HEK293 (cell line): ENCODE measurements at regions not wholly inside any gene's neighbourhood (a gene's known extent, or its start where the extent isn't known, plus 50 kb on each side); places are given as distances from the start of the nearest gene placed in this dataset.

ENCODE experiments used
- CTCF ChIA-PET: fragments of 350-600 bp; formaldehyde crosslinking; extraction: SDS; loops from one replicate; lab custom pipeline; 2021; ENCODE audit warnings: antibody characterized with exemption; lab: Yijun Ruan, JAX
- POLR2A ChIA-PET: fragments of 300-600 bp; formaldehyde crosslinking; extraction: SDS; loops from one replicate; lab custom pipeline; 2020; ENCODE audit warnings: antibody characterized with exemption, inconsistent platforms; lab: Yijun Ruan, JAX
- H3K27ac ChIP-seq: fragments of 200-500 bp; sonication (Bioruptor generic); 2 replicates; pipeline ENCODE4 v1.5.1; 2014; ENCODE audit warnings: low read depth, low read length, control low read depth, inconsistent platforms; ENCODE audit errors: extremely low read depth
- H3K36me3 ChIP-seq, 2 experiments: fragments of 200-500 bp in 1 of 2; sonication (Bioruptor generic) in 1 of 2; 1 replicate in 1 of 2; 2 replicates in 1 of 2; pipeline ENCODE4 v1.5.1; 2014 to 2017; ENCODE audit warnings: inconsistent platforms in 2 of 2, low read length in 2 of 2; ENCODE audit not compliant: control insufficient read depth in 2 of 2, insufficient read depth in 1 of 2
- H3K4me1 ChIP-seq: fragments of 200-500 bp; sonication (Bioruptor generic); 2 replicates; pipeline ENCODE4 v1.5.1; 2014; ENCODE audit warnings: mild to moderate bottlenecking, low read length, inconsistent platforms; ENCODE audit not compliant: control insufficient read depth, insufficient read depth
- H3K4me3 ChIP-seq: 2 replicates; pipeline ENCODE4 v1.5.1; 2011; ENCODE audit warnings: low read depth, mild to moderate bottlenecking, control low read depth, low read length, moderate library complexity
- H3K9me3 ChIP-seq: fragments of 200-500 bp; sonication (Bioruptor generic); 2 replicates; pipeline ENCODE4 v1.5.1; 2014; ENCODE audit warnings: low read depth, low read length, inconsistent platforms; ENCODE audit not compliant: control insufficient read depth, insufficient read depth
- ATF2 ChIP-seq: fragments of 450-650 bp; formaldehyde crosslinking; IDR thresholded peaks from 2 replicates; pipeline ENCODE4 v1.5.1; 2016; ENCODE audit warnings: missing biosample characterization, missing genetic modification characterization, low read depth
- BCL11B ChIP-seq: fragments of 450-650 bp; formaldehyde crosslinking; IDR thresholded peaks from 2 replicates; pipeline ENCODE4 v1.5.1; 2016; ENCODE audit warnings: low read depth, missing biosample characterization, missing genetic modification characterization
- OVOL3 ChIP-seq: fragments of 450-650 bp; formaldehyde crosslinking; IDR thresholded peaks from 2 replicates; pipeline ENCODE4 v1.5.1; 2016; ENCODE audit warnings: missing biosample characterization, missing genetic modification characterization
- SP7 ChIP-seq: fragments of 450-650 bp; formaldehyde crosslinking; IDR thresholded peaks from 2 replicates; pipeline ENCODE4 v1.5.1; 2016; ENCODE audit warnings: missing biosample characterization, missing genetic modification characterization
- ZBTB20 ChIP-seq: fragments of 450-650 bp; formaldehyde crosslinking; IDR thresholded peaks from 2 replicates; pipeline ENCODE4 v1.5.1; 2016; ENCODE audit warnings: missing biosample characterization, missing genetic modification characterization
- ZIC2 ChIP-seq: fragments of 450-650 bp; formaldehyde crosslinking; IDR thresholded peaks from 2 replicates; pipeline ENCODE4 v1.5.1; 2016; ENCODE audit warnings: missing biosample characterization, missing genetic modification characterization
- ZNF133 ChIP-seq: fragments of 450-650 bp; formaldehyde crosslinking; IDR thresholded peaks from 2 replicates; pipeline ENCODE4 v1.5.1; 2016; ENCODE audit warnings: missing biosample characterization, missing genetic modification characterization
- ZNF146 ChIP-seq: fragments of 450-650 bp; formaldehyde crosslinking; IDR thresholded peaks from 2 replicates; pipeline ENCODE4 v1.5.1; 2016; ENCODE audit warnings: missing biosample characterization, missing genetic modification characterization
- ZNF157 ChIP-seq: fragments of 450-650 bp; formaldehyde crosslinking; IDR thresholded peaks from 2 replicates; pipeline ENCODE4 v1.5.1; 2016; ENCODE audit warnings: missing biosample characterization, missing genetic modification characterization
- ZNF16 ChIP-seq: fragments of 450-650 bp; formaldehyde crosslinking; IDR thresholded peaks from 2 replicates; pipeline ENCODE4 v1.5.1; 2016; ENCODE audit warnings: low read depth, missing biosample characterization, missing genetic modification characterization
- ZNF19 ChIP-seq: fragments of 450-650 bp; formaldehyde crosslinking; IDR thresholded peaks from 2 replicates; pipeline ENCODE4; 2016; ENCODE audit warnings: missing biosample characterization, missing genetic modification characterization, low read depth
- ZNF2 ChIP-seq: fragments of 450-650 bp; formaldehyde crosslinking; IDR thresholded peaks from 2 replicates; pipeline ENCODE4 v1.5.1; 2016; ENCODE audit warnings: missing biosample characterization, missing genetic modification characterization
- ZNF239 ChIP-seq: fragments of 450-650 bp; formaldehyde crosslinking; IDR thresholded peaks from 2 replicates; pipeline ENCODE4 v1.5.1; 2016; ENCODE audit warnings: missing biosample characterization, missing genetic modification characterization
- ZNF311 ChIP-seq: fragments of 450-650 bp; formaldehyde crosslinking; IDR thresholded peaks from 2 replicates; pipeline ENCODE4 v1.5.1; 2017; ENCODE audit warnings: missing biosample characterization, missing genetic modification characterization, borderline replicate concordance
- ZNF513 ChIP-seq: fragments of 450-650 bp; IDR thresholded peaks from 2 replicates; pipeline ENCODE4 v1.5.1; 2018; ENCODE audit warnings: missing biosample characterization, missing genetic modification characterization
- ZNF561 ChIP-seq: fragments of 450-650 bp; IDR thresholded peaks from 2 replicates; pipeline ENCODE4 v1.5.1; 2018; ENCODE audit warnings: missing biosample characterization, missing genetic modification characterization, borderline replicate concordance
- ZNF600 ChIP-seq: fragments of 450-650 bp; formaldehyde crosslinking; IDR thresholded peaks from 2 replicates; pipeline ENCODE4 v1.5.1; 2016; ENCODE audit warnings: missing biosample characterization, missing genetic modification characterization
- ZNF76 ChIP-seq: fragments of 450-650 bp; formaldehyde crosslinking; IDR thresholded peaks from 2 replicates; pipeline ENCODE4; 2016; ENCODE audit warnings: low read depth, missing biosample characterization, missing genetic modification characterization, borderline replicate concordance
- TF ChIP-seq, protein P1 (sequence below): fragments of 450-650 bp; formaldehyde crosslinking; IDR thresholded peaks from 2 replicates; pipeline ENCODE4 v1.5.1; 2017; ENCODE audit warnings: missing biosample characterization, missing genetic modification characterization
- TF ChIP-seq, protein P2 (sequence below): fragments of 450-650 bp; IDR thresholded peaks from 2 replicates; pipeline ENCODE4 v1.5.1; 2018; ENCODE audit warnings: missing biosample characterization, mild to moderate bottlenecking, missing genetic modification characterization

- POLR2A ChIA-PET = no interaction called here
- H3K36me3 ChIP-seq = no peaks in the 10 kb centered on the region
- CTCF ChIA-PET = interaction anchor here (0.6 to 1.8 kb wide), 9 partner anchors 11 to 759 kb away, joined by 3 to 6 read pairs (median 3); no protein-coding TSS in a partner anchor
- H3K9me3 ChIP-seq = no peaks in the 10 kb centered on the region
- no peak overlapping the region for H3K27ac ChIP-seq
- no peaks in the 10 kb centered on the region for H3K4me1 ChIP-seq
- no peak overlapping the region for H3K4me3 ChIP-seq
- TF ChIP-seq BCL11B (tag by site-specific recombination) = no peak
- TF ChIP-seq ZIC2 (tag by site-specific recombination) = no peak
- TF ChIP-seq ZNF157 = no peak
- no peak for TF ChIP-seq ZNF600 (tag by site-specific recombination)
- no peak for TF ChIP-seq SP7 (tag by site-specific recombination)
- no peak for TF ChIP-seq ZNF2 (tag by site-specific recombination)
- no peak for TF ChIP-seq OVOL3 (tag by site-specific recombination)
Measured at GRCh38 chr6:76697585-76697984, 625.1 kb upstream of the IMPG1 start.

DNA sequence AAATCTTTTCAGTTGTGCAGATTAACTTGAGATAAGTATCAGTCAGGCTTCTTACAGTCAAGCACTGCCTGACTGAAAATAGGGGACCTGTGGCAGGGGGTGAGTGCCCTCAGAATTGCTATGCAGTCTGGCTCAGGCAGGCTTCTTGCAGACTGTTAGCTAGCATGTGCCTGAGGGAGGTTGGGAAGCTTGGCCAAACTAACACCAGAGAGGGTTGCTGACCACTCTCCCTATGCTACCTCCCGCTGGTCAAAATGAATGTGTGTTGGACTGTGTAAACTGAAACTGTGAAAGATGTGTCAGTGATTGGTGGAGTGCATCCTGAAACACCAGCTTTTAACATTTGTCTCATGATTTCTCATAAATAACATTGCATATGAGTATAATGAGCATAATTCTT is 622.3 kb upstream of the IMPG1 start:
- no peaks in the 10 kb centered on the region for H3K36me3 ChIP-seq
- no peaks in the 10 kb centered on the region for H3K4me1 ChIP-seq
- TF ChIP-seq ZNF311 (tag by site-specific recombination) (no peak), ZNF513 (tag by site-specific recombination) (no peak), ZNF146 (tag by site-specific recombination) (no peak), ZNF76 (tag by site-specific recombination) (no peak), ZBTB20 (no peak), ZNF19 (tag by site-specific recombination) (no peak), ZNF239 (tag by site-specific recombination) (no peak), ZNF561 (tag by site-specific recombination) (no peak)
- TF ChIP-seq, protein P1, sequence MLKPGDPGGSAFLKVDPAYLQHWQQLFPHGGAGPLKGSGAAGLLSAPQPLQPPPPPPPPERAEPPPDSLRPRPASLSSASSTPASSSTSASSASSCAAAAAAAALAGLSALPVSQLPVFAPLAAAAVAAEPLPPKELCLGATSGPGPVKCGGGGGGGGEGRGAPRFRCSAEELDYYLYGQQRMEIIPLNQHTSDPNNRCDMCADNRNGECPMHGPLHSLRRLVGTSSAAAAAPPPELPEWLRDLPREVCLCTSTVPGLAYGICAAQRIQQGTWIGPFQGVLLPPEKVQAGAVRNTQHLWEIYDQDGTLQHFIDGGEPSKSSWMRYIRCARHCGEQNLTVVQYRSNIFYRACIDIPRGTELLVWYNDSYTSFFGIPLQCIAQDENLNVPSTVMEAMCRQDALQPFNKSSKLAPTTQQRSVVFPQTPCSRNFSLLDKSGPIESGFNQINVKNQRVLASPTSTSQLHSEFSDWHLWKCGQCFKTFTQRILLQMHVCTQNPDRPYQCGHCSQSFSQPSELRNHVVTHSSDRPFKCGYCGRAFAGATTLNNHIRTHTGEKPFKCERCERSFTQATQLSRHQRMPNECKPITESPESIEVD (tag by site-specific recombination) = no peak
- ChIA-PET POLR2A (no interaction called here), CTCF (interaction anchor here (0.6 kb wide), 1 partner anchor 9 kb away, joined by 3 read pairs; no protein-coding TSS in a partner anchor)
- no peaks in the 10 kb centered on the region for H3K9me3 ChIP-seq
- H3K27ac ChIP-seq = no peak overlapping the region
- H3K4me3 ChIP-seq = no peak overlapping the region

GRCh38 chr6:76684875-76685274 is 612.4 kb upstream of the IMPG1 start:
- CTCF ChIA-PET = interaction anchor here (0.7 to 2.5 kb wide), 4 partner anchors 26 to 780 kb away, joined by 3 to 7 read pairs (median 3); no protein-coding TSS in a partner anchor
- TF ChIP-seq ATF2 (tag by site-specific recombination) (no peak), ZNF133 (no peak), ZNF16 (tag by site-specific recombination) (no peak)
- TF ChIP-seq, protein P2, sequence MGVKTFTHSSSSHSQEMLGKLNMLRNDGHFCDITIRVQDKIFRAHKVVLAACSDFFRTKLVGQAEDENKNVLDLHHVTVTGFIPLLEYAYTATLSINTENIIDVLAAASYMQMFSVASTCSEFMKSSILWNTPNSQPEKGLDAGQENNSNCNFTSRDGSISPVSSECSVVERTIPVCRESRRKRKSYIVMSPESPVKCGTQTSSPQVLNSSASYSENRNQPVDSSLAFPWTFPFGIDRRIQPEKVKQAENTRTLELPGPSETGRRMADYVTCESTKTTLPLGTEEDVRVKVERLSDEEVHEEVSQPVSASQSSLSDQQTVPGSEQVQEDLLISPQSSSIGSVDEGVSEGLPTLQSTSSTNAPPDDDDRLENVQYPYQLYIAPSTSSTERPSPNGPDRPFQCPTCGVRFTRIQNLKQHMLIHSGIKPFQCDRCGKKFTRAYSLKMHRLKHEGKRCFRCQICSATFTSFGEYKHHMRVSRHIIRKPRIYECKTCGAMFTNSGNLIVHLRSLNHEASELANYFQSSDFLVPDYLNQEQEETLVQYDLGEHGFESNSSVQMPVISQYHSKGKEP (tag by site-specific recombination) = no peak
- no peaks in the 10 kb centered on the region for H3K4me1 ChIP-seq

More at GRCh38 chr6:76684875-76685274, 612.4 kb upstream of the IMPG1 start:
- H3K9me3 ChIP-seq = no peaks in the 10 kb centered on the region
- no peak overlapping the region for H3K27ac ChIP-seq
- no peak overlapping the region for H3K4me3 ChIP-seq
- POLR2A ChIA-PET = interaction anchor here (0.5 kb wide), 1 partner anchor 537 kb away, joined by 4 read pairs; no protein-coding TSS in a partner anchor
- no peaks in the 10 kb centered on the region for H3K36me3 ChIP-seq
